ENCODE measurements at regions not wholly inside any gene's neighbourhood (a gene's known extent, or its start where the extent isn't known, plus 50 kb on each side); places are given as distances from the start of the nearest gene placed in this dataset.
"Not testable (repeated sequence)": the region's sequence is repeated elsewhere in the genome, so short reads cannot be mapped to it uniquely, and the experiment has no call there.

DNA sequence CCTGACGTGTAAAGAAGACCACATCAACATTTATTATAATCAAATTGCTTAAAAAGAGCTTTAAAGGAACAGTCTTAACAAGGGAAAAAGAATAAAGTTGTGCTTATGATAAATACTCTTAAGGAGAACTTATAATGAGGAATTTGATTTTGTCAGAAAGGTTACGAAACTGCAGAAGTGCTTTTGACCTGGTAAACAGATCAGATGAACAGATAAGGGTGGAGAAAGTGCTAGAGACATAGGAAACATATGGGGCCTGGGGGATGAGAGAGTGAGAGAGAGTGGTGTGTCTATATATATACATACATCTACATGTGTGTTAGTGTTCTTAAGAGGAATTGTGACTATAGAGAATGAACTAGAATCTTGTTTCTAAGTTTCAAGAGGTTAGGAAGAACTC lies 186.2 kb upstream of the GJE1 start:
- no peak overlapping the region for H3K27ac ChIP-seq (ENCODE audit: low read length)
- WGBS (ENCODE audit: insufficient coverage, insufficient read length): no CpG with 5 or more reads among the region's 2 CpGs
- no peaks in the 10 kb centered on the region for H3K36me3 ChIP-seq (ENCODE audit: control insufficient read depth, insufficient read depth, low read length)
- H3K9me3 ChIP-seq (ENCODE audit: control insufficient read depth, insufficient read depth, low read length): no peaks in the 10 kb centered on the region
- H3K27me3 ChIP-seq (ENCODE audit: control insufficient read depth, insufficient read depth, low read length): no peaks in the 10 kb centered on the region
- no peak for DNase-seq (ENCODE audit: low read depth, low spot score)
- H3K4me1 ChIP-seq (ENCODE audit: control insufficient read depth, insufficient read depth, low read length): no peaks in the 10 kb centered on the region
- no peak overlapping the region for H3K4me3 ChIP-seq (ENCODE audit: low read length)

DNA sequence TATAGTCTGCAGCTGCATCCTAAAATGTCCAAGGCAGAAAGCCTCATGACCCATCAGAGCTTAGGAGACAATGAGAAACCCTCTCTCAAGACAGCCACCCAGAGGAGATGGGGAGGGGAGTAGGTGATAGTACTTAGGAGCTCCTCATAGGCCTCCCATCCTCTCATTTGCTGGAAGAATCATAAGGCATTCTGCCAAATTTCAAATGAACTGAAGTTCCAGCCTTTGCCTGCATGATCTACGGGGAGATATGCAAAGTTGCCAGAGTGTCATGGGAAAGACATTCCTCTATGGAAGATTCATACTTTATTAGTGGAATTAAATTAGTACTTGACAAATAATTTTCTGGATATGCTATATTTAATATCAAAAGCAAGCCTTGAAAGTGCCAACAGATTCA lies 194.1 kb upstream of the GJE1 start:
- Histone ChIP-seq H3K4me1 (ENCODE audit: control insufficient read depth, insufficient read depth, low read length) (no peaks in the 10 kb centered on the region), H3K4me3 (ENCODE audit: low read length) (no peak overlapping the region), H3K9me3 (ENCODE audit: control insufficient read depth, insufficient read depth, low read length) (no peaks in the 10 kb centered on the region), H3K36me3 (ENCODE audit: control insufficient read depth, insufficient read depth, low read length) (no peaks in the 10 kb centered on the region), H3K27me3 (ENCODE audit: control insufficient read depth, insufficient read depth, low read length) (no peaks in the 10 kb centered on the region), H3K27ac (ENCODE audit: low read length) (no peak overlapping the region)
- no CpG with 5 or more reads among the region's 1 CpG for WGBS (ENCODE audit: insufficient coverage, insufficient read length)
- DNase-seq (ENCODE audit: low read depth, low spot score): no peak

DNA sequence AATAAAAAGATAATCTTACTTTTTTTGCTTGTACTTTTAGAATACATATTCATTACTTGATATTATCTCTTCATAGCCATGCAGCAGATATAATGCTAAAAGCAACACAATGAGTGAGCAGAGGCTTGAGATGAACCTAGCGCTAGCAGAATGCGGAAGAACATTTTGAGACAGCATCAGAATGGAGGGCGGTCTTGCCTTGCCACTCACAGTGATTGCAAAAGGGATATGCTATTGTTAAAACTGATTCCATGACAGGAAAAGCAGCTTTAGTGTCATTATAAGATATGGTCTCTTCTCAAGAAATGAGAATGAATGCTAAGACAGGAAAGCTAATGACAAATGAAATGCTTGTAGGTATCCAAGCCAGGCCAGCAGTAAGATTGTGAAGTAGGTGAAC lies 200.0 kb upstream of the GJE1 start:
- no CpG with 5 or more reads among the region's 3 CpGs for WGBS (ENCODE audit: insufficient coverage, insufficient read length)
- Histone ChIP-seq H3K4me3 (ENCODE audit: low read length) (no peak overlapping the region), H3K27ac (ENCODE audit: low read length) (no peak overlapping the region), H3K9me3 (ENCODE audit: control insufficient read depth, insufficient read depth, low read length) (no peaks in the 10 kb centered on the region), H3K36me3 (ENCODE audit: control insufficient read depth, insufficient read depth, low read length) (no peaks in the 10 kb centered on the region), H3K4me1 (ENCODE audit: control insufficient read depth, insufficient read depth, low read length) (no peaks in the 10 kb centered on the region), H3K27me3 (ENCODE audit: control insufficient read depth, insufficient read depth, low read length) (no peaks in the 10 kb centered on the region)
- DNase-seq (ENCODE audit: low read depth, low spot score): no peak

DNA sequence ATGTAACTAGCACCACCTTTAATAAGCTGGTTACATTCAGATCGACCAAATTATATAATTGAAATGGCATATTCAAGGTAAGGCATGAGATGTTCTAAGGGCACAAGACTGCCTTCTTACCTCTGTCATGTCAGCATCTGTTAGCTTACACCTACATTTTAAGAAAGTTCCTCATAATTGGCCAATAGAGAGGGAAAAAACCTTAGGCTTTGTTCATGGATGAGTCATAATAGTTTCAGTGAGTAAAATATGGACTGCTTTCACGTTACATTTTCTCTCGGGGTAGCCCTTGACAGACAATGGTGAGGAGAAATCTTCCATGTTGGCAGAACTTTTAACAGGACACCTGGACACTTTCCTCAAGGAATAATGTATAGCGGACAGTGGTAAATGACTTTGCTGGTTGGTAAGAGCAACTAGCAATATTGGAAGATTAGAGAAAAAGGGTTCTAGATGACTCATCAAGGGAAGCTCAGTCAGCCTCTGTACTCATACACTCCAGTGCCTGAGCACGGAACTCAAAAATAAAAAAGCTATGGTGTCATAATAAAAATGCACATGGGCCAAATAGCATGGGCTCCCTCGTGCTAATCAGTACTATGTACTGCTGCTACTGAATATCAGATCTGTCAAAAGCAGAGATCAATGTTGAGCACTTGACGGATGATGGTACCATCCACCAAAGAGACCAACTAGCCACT lies 206.4 kb upstream of the GJE1 start:
- H3K4me1 ChIP-seq (ENCODE audit: control insufficient read depth, insufficient read depth, low read length); H3K36me3 ChIP-seq (ENCODE audit: control insufficient read depth, insufficient read depth, low read length); H3K27me3 ChIP-seq (ENCODE audit: control insufficient read depth, insufficient read depth, low read length); H3K27ac ChIP-seq (ENCODE audit: low read length); DNase-seq (ENCODE audit: low read depth, low spot score); H3K4me3 ChIP-seq (ENCODE audit: low read length); H3K9me3 ChIP-seq (ENCODE audit: control insufficient read depth, insufficient read depth, low read length): not testable (repeated sequence)
- no CpG with 5 or more reads among the region's 7 CpGs for WGBS (ENCODE audit: insufficient coverage, insufficient read length)

DNA sequence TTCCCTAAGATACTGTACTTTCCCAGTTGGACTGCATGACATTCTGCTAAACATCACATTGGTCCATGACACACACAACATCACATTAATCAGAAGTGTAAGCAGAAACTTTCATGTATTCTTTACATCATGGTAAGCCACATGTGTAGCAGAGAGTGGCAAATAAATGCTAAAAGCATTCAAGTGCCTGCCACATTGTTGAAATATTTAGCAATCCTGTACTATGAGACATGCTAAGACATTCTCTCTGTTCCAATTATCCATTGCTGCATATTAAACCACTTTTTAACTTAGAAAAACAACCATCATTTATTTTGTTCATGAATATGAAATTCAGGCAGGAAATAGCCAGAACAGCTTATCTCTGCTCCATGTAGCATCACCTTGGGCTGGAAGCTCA lies 207.7 kb upstream of the GJE1 start:
- no peak for DNase-seq (ENCODE audit: low read depth, low spot score)
- Histone ChIP-seq H3K27ac (ENCODE audit: low read length) (no peak overlapping the region), H3K36me3 (ENCODE audit: control insufficient read depth, insufficient read depth, low read length) (no peaks in the 10 kb centered on the region), H3K4me1 (ENCODE audit: control insufficient read depth, insufficient read depth, low read length) (no peaks in the 10 kb centered on the region), H3K9me3 (ENCODE audit: control insufficient read depth, insufficient read depth, low read length) (0 out of 2 replicates have a peak, but pooled peaks cover 1% of the 10 kb centered on the region), H3K27me3 (ENCODE audit: control insufficient read depth, insufficient read depth, low read length) (no peaks in the 10 kb centered on the region), H3K4me3 (ENCODE audit: low read length) (no peak overlapping the region)

DNA sequence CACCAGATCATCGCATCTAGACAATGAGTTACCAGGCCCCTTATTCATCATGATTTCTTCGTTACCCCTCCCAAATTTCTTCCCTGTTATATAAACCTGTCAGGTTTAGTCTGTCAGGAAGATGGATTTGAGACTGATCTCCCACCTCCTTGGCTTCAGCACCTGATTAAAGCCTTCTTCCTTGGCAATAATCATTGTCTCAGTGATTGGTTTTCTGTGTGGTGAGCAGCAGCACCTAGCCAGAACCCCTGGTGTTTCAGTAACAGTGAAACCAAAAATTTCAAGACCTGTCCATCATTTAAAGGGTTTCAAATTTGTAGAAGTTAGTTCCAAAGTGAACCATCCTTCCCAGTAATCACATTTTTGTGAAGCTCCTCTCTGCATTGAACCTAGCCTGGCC lies 209.8 kb upstream of the GJE1 start:
- Histone ChIP-seq H3K4me3 (ENCODE audit: low read length) (no peak overlapping the region), H3K4me1 (ENCODE audit: control insufficient read depth, insufficient read depth, low read length) (no peaks in the 10 kb centered on the region), H3K27me3 (ENCODE audit: control insufficient read depth, insufficient read depth, low read length) (no peaks in the 10 kb centered on the region), H3K36me3 (ENCODE audit: control insufficient read depth, insufficient read depth, low read length) (no peaks in the 10 kb centered on the region), H3K27ac (ENCODE audit: low read length) (no peak overlapping the region), H3K9me3 (ENCODE audit: control insufficient read depth, insufficient read depth, low read length) (0 out of 2 replicates have a peak, but pooled peaks cover 1% of the 10 kb centered on the region)
- no CpG with 5 or more reads among the region's 2 CpGs for WGBS (ENCODE audit: insufficient coverage, insufficient read length)
- DNase-seq (ENCODE audit: low read depth, low spot score): no peak

DNA sequence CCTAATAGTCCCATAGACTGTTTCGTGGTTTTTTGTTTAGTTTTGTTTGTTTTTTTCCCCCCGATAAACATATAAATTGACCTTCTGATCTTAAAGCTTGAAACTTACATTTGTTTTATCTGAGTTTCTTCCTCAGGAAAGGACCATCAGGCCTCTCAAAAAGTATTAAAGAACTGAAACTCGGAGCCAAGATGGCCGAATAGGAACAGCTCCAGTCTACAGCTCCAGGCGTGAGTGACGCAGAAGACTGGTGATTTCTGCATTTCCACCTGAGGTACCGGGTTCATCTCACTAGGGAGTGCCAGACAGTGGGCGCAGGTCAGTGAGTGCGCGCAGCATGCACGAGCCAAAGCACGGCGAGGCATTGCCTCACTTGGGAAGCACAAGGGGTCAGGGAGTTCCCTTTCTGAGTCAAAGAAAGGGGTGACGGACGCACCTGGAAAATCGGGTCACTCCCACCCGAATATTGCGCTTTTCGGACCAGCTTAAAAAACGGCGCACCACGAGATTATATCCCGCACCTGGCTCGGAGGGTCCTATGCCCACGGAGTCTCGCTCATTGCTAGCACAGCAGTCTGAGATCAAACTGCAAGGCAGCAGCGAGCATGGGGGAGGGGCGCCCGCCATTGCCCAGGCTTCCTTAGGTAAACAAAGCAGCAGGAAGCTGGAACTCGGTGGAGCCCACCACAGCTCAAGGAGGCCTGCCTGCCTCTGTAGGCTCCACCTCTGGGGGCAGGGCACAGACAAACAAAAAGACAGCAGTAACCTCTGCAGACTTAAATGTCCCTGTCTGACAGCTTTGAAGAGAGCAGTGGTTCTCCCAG lies 215.8 kb upstream of the GJE1 start:
- H3K27ac ChIP-seq (ENCODE audit: low read length); DNase-seq (ENCODE audit: low read depth, low spot score); H3K27me3 ChIP-seq (ENCODE audit: control insufficient read depth, insufficient read depth, low read length); H3K4me3 ChIP-seq (ENCODE audit: low read length); H3K9me3 ChIP-seq (ENCODE audit: control insufficient read depth, insufficient read depth, low read length); H3K4me1 ChIP-seq (ENCODE audit: control insufficient read depth, insufficient read depth, low read length); H3K36me3 ChIP-seq (ENCODE audit: control insufficient read depth, insufficient read depth, low read length): not testable (repeated sequence)
- WGBS (ENCODE audit: insufficient coverage, insufficient read length): no CpG with 5 or more reads among the region's 30 CpGs

DNA sequence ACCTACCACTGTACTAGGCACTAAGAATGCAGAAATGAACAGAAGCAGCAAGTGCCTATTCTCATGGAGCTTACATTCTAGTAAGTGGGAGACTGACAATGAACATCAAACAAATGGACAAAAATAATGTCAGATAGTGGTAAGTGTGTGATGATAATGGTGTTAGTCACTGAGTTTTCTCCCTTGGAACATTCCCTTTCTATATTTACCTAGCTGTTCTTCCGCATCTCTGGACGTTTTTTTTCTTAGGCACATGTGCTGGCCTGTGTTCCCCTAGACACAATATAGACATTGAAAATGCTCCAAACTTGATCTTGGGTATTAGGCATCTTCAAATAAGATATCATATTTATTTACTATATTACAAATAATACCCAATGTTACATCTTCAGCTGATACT lies 218.1 kb upstream of the GJE1 start:
- H3K27ac ChIP-seq (ENCODE audit: low read length): no peak overlapping the region
- no peaks in the 10 kb centered on the region; the same call in 1 of the 2 replicates for H3K4me1 ChIP-seq (ENCODE audit: control insufficient read depth, insufficient read depth, low read length)
- no peaks in the 10 kb centered on the region for H3K36me3 ChIP-seq (ENCODE audit: control insufficient read depth, insufficient read depth, low read length)
- DNase-seq (ENCODE audit: low read depth, low spot score): no peak
- H3K4me3 ChIP-seq (ENCODE audit: low read length): no peak overlapping the region
- H3K9me3 ChIP-seq (ENCODE audit: control insufficient read depth, insufficient read depth, low read length): no peaks in the 10 kb centered on the region
- no CpG with 5 or more reads among the region's 2 CpGs for WGBS (ENCODE audit: insufficient coverage, insufficient read length)
- H3K27me3 ChIP-seq (ENCODE audit: control insufficient read depth, insufficient read depth, low read length): no peaks in the 10 kb centered on the region

DNA sequence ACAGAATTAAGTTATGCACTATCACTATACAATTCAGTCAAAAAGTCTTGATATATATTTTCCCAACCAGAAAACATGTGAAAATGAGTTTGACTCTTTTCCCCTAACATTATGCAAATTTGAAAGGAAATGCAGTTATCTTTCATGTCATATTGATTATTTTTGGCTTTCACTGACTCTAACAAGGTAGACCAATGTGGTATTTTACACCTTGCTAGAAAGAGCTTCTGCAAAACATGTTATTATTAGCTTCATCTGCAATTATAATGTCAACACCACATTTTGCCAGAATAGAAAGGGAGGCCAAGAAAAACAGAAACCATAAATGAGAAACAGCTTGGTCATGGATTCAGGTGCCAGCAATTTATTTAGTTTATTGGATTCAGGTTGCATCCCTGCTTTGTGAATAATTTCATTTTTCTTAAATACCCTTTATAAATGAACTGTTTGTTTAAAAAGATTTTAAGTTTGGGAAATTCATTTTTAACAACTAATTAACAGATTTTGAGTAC lies 226.1 kb upstream of the GJE1 start:
- no peaks in the 10 kb centered on the region for H3K9me3 ChIP-seq (ENCODE audit: control insufficient read depth, insufficient read depth, low read length)
- H3K4me1 ChIP-seq (ENCODE audit: control insufficient read depth, insufficient read depth, low read length): no peaks in the 10 kb centered on the region
- no peaks in the 10 kb centered on the region for H3K27me3 ChIP-seq (ENCODE audit: control insufficient read depth, insufficient read depth, low read length)
- H3K27ac ChIP-seq (ENCODE audit: low read length): no peak overlapping the region
- H3K4me3 ChIP-seq (ENCODE audit: low read length): no peak overlapping the region
- no peaks in the 10 kb centered on the region for H3K36me3 ChIP-seq (ENCODE audit: control insufficient read depth, insufficient read depth, low read length)
- no peak for DNase-seq (ENCODE audit: low read depth, low spot score)

DNA sequence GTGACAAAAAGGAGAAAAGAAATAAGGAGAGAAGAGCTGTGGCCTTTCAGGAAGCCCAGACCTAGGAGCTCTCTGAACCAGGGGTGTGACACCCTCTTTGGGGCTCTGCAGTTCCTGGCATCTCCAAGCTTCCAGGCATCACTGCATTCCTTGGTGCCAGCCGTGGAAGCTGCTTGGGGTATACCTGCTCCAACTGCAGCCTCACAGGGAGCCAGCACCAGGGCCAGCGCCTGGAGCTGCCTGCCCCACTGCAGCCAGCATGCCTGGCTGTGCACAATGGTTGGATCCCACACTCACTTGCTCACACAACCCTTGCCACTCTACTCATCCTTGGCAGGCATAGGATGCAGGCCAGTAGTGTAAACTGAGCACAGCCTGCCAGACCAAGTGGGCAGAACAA lies 242.1 kb upstream of the GJE1 start:
- no peak overlapping the region for H3K4me3 ChIP-seq (ENCODE audit: low read length)
- no peak for DNase-seq (ENCODE audit: low read depth, low spot score)
- no peak overlapping the region for H3K27ac ChIP-seq (ENCODE audit: low read length)
- H3K4me1 ChIP-seq (ENCODE audit: control insufficient read depth, insufficient read depth, low read length): no peaks in the 10 kb centered on the region
- H3K36me3 ChIP-seq (ENCODE audit: control insufficient read depth, insufficient read depth, low read length): no peaks in the 10 kb centered on the region
- WGBS (ENCODE audit: insufficient coverage, insufficient read length): no CpG with 5 or more reads among the region's 2 CpGs
- no peaks in the 10 kb centered on the region for H3K9me3 ChIP-seq (ENCODE audit: control insufficient read depth, insufficient read depth, low read length)
- H3K27me3 ChIP-seq (ENCODE audit: control insufficient read depth, insufficient read depth, low read length): no peaks in the 10 kb centered on the region

DNA sequence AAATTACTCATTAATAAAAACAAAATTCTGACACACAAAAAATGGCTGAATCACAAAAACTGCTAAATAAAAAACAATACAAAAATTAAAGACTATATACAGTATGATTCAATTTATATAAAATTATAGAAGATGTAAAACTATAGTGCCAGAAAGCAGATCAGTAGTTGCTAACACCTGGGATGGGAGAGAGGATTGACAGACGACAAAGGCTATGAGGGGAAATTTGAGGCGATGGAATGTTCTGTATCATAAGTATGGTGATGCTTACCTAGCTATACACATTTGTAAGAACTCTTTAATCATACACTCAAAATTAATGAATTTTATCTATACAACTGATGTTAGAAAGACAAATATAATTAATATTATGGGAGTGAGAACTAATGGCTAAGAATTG lies 247.9 kb upstream of the GJE1 start:
- WGBS (ENCODE audit: insufficient coverage, insufficient read length): no CpG with 5 or more reads among the region's 2 CpGs
- Histone ChIP-seq H3K36me3 (ENCODE audit: control insufficient read depth, insufficient read depth, low read length) (no peaks in the 10 kb centered on the region), H3K4me1 (ENCODE audit: control insufficient read depth, insufficient read depth, low read length) (no peaks in the 10 kb centered on the region)

More for the DNA sequence above, 247.9 kb upstream of the GJE1 start:
- no peak overlapping the region for H3K4me3 ChIP-seq (ENCODE audit: low read length)
- no peaks in the 10 kb centered on the region for H3K9me3 ChIP-seq (ENCODE audit: control insufficient read depth, insufficient read depth, low read length)
- H3K27ac ChIP-seq (ENCODE audit: low read length): no peak overlapping the region
- no peak for DNase-seq (ENCODE audit: low read depth, low spot score)
- H3K27me3 ChIP-seq (ENCODE audit: control insufficient read depth, insufficient read depth, low read length): no peaks in the 10 kb centered on the region

Measured in iPS DF 6.9 (cell line).